ENCODE measurements at regions not wholly inside any gene's neighbourhood (a gene's known extent, or its start where the extent isn't known, plus 50 kb on each side); places are given as distances from the start of the nearest gene placed in this dataset.

- TF ChIP-seq CTCF (optimal IDR thresholded peaks at IDR 0.05 in 1 of 3, IDR thresholded peaks at IDR 0.05 in 1 of 3, conservative IDR thresholded peaks at IDR 0.05 in 1 of 3; ENCODE audit: extremely low read depth in 1 of 3, insufficient read depth in 2 of 3, low read length in 3 of 3) (no peak), EZH2 (IDR thresholded peaks at IDR 0.05; ENCODE audit: low read length) (no peak)
Measured at GRCh38 chr4:92253550-92253949, 50.2 kb upstream of the GRID2 start.
